NAMALWA (cell line): ENCODE measurements at regions not wholly inside any gene's neighbourhood (a gene's known extent, or its start where the extent isn't known, plus 50 kb on each side); places are given as distances from the start of the nearest gene placed in this dataset.

Source experiments
- DNase-seq: peaks from one replicate; pipeline ENCODE4 v3.0.0-alpha.2; 2015; ENCODE audit warnings: low spot score

- no peak for DNase-seq
Observed at GRCh38 chr5:144971108-144971850, 800.6 kb downstream of the KCTD16 start.

GRCh38 chr5:144960296-144960695, 789.6 kb downstream of the KCTD16 start:
- no peak for DNase-seq

- DNase-seq, result no peak
Observed at GRCh38 chr5:144958002-144958401, 787.3 kb downstream of the KCTD16 start.

GRCh38 chr5:144950996-144951395, 780.3 kb downstream of the KCTD16 start:
- DNase-seq, result no peak

- no peak for DNase-seq
Observed at GRCh38 chr5:144947023-144947422, 776.4 kb downstream of the KCTD16 start.

- no peak for DNase-seq
Observed at GRCh38 chr5:144945503-144945902, 774.8 kb downstream of the KCTD16 start.

GRCh38 chr5:144944936-144945335, 774.3 kb downstream of the KCTD16 start:
- DNase-seq, result no peak

GRCh38 chr5:144941004-144941403, 770.3 kb downstream of the KCTD16 start:
- no peak for DNase-seq

- DNase-seq, result no peak
Observed at GRCh38 chr5:144918371-144918770, 747.7 kb downstream of the KCTD16 start.

- DNase-seq, result no peak
Observed at GRCh38 chr5:144915452-144915851, 744.8 kb downstream of the KCTD16 start.

- no peak for DNase-seq
Observed at GRCh38 chr5:144913661-144914060, 743.0 kb downstream of the KCTD16 start.

- no peak for DNase-seq
Observed at GRCh38 chr5:144896473-144896872, 725.8 kb downstream of the KCTD16 start.

- no peak for DNase-seq
Observed at GRCh38 chr5:144886668-144887067, 716.0 kb downstream of the KCTD16 start.

GRCh38 chr5:144882739-144883283, 712.1 kb downstream of the KCTD16 start:
- no peak for DNase-seq

- DNase-seq, result no peak
Observed at GRCh38 chr5:144880513-144880912, 709.8 kb downstream of the KCTD16 start.

- no peak for DNase-seq
Observed at GRCh38 chr5:144876990-144877389, 706.3 kb downstream of the KCTD16 start.

GRCh38 chr5:144873076-144873475, 702.4 kb downstream of the KCTD16 start:
- no peak for DNase-seq

GRCh38 chr5:144864118-144864517, 693.4 kb downstream of the KCTD16 start:
- no peak for DNase-seq

- DNase-seq, result no peak
Observed at GRCh38 chr5:144857454-144857853, 686.8 kb downstream of the KCTD16 start.

- no peak for DNase-seq
Observed at GRCh38 chr5:144844086-144844485, 673.4 kb downstream of the KCTD16 start.

- no peak for DNase-seq
Observed at GRCh38 chr5:144832416-144832815, 661.7 kb downstream of the KCTD16 start.

- no peak for DNase-seq
Observed at GRCh38 chr5:144831650-144832049, 661.0 kb downstream of the KCTD16 start.

- DNase-seq, result no peak
Observed at GRCh38 chr5:144822503-144822902, 651.8 kb downstream of the KCTD16 start.

GRCh38 chr5:144820278-144820677, 649.6 kb downstream of the KCTD16 start:
- DNase-seq, result no peak
